OCI-LY1 (cell line): ENCODE measurements at regions not wholly inside any gene's neighbourhood (a gene's known extent, or its start where the extent isn't known, plus 50 kb on each side); places are given as distances from the start of the nearest gene placed in this dataset.

Experiments
- H2AFZ ChIP-seq: fragments of 200-600 bp; sonication (generic), shearing (Covaris generic); 2 replicates; pipeline ENCODE4 v1.6.0; 2014; ENCODE audit warnings: antibody characterized with exemption, mild to moderate bottlenecking, low read length
- H3F3A ChIP-seq: fragments of 200-600 bp; sonication (generic), shearing (Covaris generic); 2 replicates; pipeline ENCODE4 v1.6.0; 2014; ENCODE audit warnings: mild to moderate bottlenecking, antibody characterized with exemption, low read length, moderate library complexity; ENCODE audit not compliant: insufficient read depth
- H3K27ac ChIP-seq: fragments of 200-600 bp; sonication (generic); 2 replicates; pipeline ENCODE4 v1.5.1; 2014; ENCODE audit warnings: low read length, mixed run types, mild to moderate bottlenecking, low read depth; ENCODE audit not compliant: poor library complexity, severe bottlenecking
- H3K27me3 ChIP-seq: fragments of 200-600 bp; sonication (generic); 2 replicates; pipeline ENCODE4 v1.6.0; 2014; ENCODE audit warnings: antibody characterized with exemption, mild to moderate bottlenecking, low read length, moderate library complexity; ENCODE audit not compliant: insufficient read depth
- H3K36me3 ChIP-seq: fragments of 200-600 bp; sonication (generic); 2 replicates; pipeline ENCODE4 v1.6.1; 2014; ENCODE audit warnings: mild to moderate bottlenecking, antibody characterized with exemption, low read length, moderate library complexity, mixed read lengths; ENCODE audit not compliant: insufficient read depth
- H3K4me1 ChIP-seq: fragments of 200-600 bp; sonication (generic); 2 replicates; pipeline ENCODE4 v1.5.1; 2014; ENCODE audit warnings: mild to moderate bottlenecking, low read length, moderate library complexity; ENCODE audit not compliant: insufficient read depth, severe bottlenecking
- H3K4me2 ChIP-seq: fragments of 200-600 bp; sonication (generic), shearing (Covaris generic); 2 replicates; pipeline ENCODE4 v1.6.1; 2014; ENCODE audit warnings: low read length
- H3K4me3 ChIP-seq: fragments of 200-600 bp; sonication (generic); 2 replicates; pipeline ENCODE4 v1.5.1; 2014; ENCODE audit warnings: low read length, low read depth, mild to moderate bottlenecking, mixed read lengths; ENCODE audit not compliant: poor library complexity, severe bottlenecking
- H3K79me2 ChIP-seq: fragments of 200-600 bp; shearing (Covaris generic); 2 replicates; pipeline ENCODE4 v1.6.1; 2016; ENCODE audit warnings: mixed run types, low read length, mixed read lengths; ENCODE audit not compliant: insufficient read depth
- H3K9ac ChIP-seq: fragments of 200-600 bp; sonication (generic), shearing (Covaris generic); 2 replicates; pipeline ENCODE4 v1.6.1; 2014; ENCODE audit warnings: mild to moderate bottlenecking, low read length, mixed read lengths
- H3K9me2 ChIP-seq: fragments of 200-600 bp; sonication (generic), shearing (Covaris generic); 2 replicates; pipeline ENCODE4 v1.6.1; 2014; ENCODE audit warnings: low read depth, mild to moderate bottlenecking, low read length, mixed read lengths
- H3K9me3 ChIP-seq: fragments of 200-600 bp; shearing (Covaris generic); 2 replicates; pipeline ENCODE4 v1.6.1; 2014; ENCODE audit warnings: low read length, mixed read lengths
- H4K20me1 ChIP-seq: fragments of 200-600 bp; sonication (generic), shearing (Covaris generic); 2 replicates; pipeline ENCODE4 v1.6.0; 2016; ENCODE audit warnings: mild to moderate bottlenecking, low read length; ENCODE audit not compliant: insufficient read depth
- CTCF ChIP-seq: fragments of 200-600 bp; sonication (generic), shearing (Covaris generic); IDR thresholded peaks from 2 replicates; pipeline ENCODE4 v1.5.1; 2017; ENCODE audit warnings: mild to moderate bottlenecking, antibody characterized with exemption, low read length, moderate library complexity, mixed read lengths
- EZH2 ChIP-seq: fragments of 200-600 bp; sonication (generic), shearing (Covaris generic); IDR thresholded peaks from 2 replicates; pipeline ENCODE4 v1.8.0; 2017; ENCODE audit warnings: borderline replicate concordance, mixed run types, mild to moderate bottlenecking, antibody characterized with exemption, low read length, moderate library complexity, mixed read lengths

- no peaks in the 10 kb centered on the region for H3K9me3 ChIP-seq
- no peaks in the 10 kb centered on the region for H3K79me2 ChIP-seq
- H4K20me1 ChIP-seq: no peaks in the 10 kb centered on the region
- H3K9me2 ChIP-seq: no peaks in the 10 kb centered on the region
- TF ChIP-seq EZH2 (no peak), CTCF (no peak)
- H2AFZ ChIP-seq: no peak overlapping the region
- no peak overlapping the region for H3K9ac ChIP-seq
- H3F3A ChIP-seq: no peaks in the 10 kb centered on the region
- H3K4me2 ChIP-seq: no peak overlapping the region
- H3K27me3 ChIP-seq: no peaks in the 10 kb centered on the region
- H3K36me3 ChIP-seq: no peaks in the 10 kb centered on the region
- no peaks in the 10 kb centered on the region for H3K4me1 ChIP-seq
- H3K4me3 ChIP-seq: no peak overlapping the region
- H3K27ac ChIP-seq: no peak overlapping the region
Measured at GRCh38 chr11:112715056-112715455, 246.2 kb upstream of the NCAM1 start.

- H3K79me2 ChIP-seq: no peaks in the 10 kb centered on the region
- no peaks in the 10 kb centered on the region for H3K4me1 ChIP-seq
- no peaks in the 10 kb centered on the region for H3K36me3 ChIP-seq
- no peaks in the 10 kb centered on the region for H3K9me3 ChIP-seq
- TF ChIP-seq EZH2: no peak
- TF ChIP-seq CTCF: no peak
- no peak overlapping the region for H3K4me2 ChIP-seq
- no peak overlapping the region for H2AFZ ChIP-seq
- no peaks in the 10 kb centered on the region for H3K27me3 ChIP-seq
- H3K9ac ChIP-seq: no peak overlapping the region
- H3F3A ChIP-seq: no peaks in the 10 kb centered on the region
- H3K4me3 ChIP-seq: no peak overlapping the region
- no peaks in the 10 kb centered on the region for H3K9me2 ChIP-seq
- no peaks in the 10 kb centered on the region for H4K20me1 ChIP-seq
- H3K27ac ChIP-seq: no peak overlapping the region
Measured at GRCh38 chr11:112718483-112718882, 242.7 kb upstream of the NCAM1 start.

GRCh38 chr11:112719736-112720525 is 241.3 kb upstream of the NCAM1 start:
- Histone ChIP-seq H3K79me2 (no peaks in the 10 kb centered on the region), H3K4me1 (no peaks in the 10 kb centered on the region), H3K9me2 (no peaks in the 10 kb centered on the region), H3K36me3 (no peaks in the 10 kb centered on the region), H2AFZ (no peak overlapping the region), H3K9me3 (no peaks in the 10 kb centered on the region), H3K27ac (no peak overlapping the region), H3K4me3 (no peak overlapping the region), H3F3A (no peaks in the 10 kb centered on the region), H3K4me2 (no peak overlapping the region), H3K27me3 (no peaks in the 10 kb centered on the region), H3K9ac (no peak overlapping the region), H4K20me1 (no peaks in the 10 kb centered on the region)
- TF ChIP-seq CTCF (no peak), EZH2 (no peak)
